NCI-H2081 treated with DMSO at 0.1 percent for 48 hours (cell line): ENCODE measurements at regions not wholly inside any gene's neighbourhood (a gene's known extent, or its start where the extent isn't known, plus 50 kb on each side); places are given as distances from the start of the nearest gene placed in this dataset.
"Not testable (repeated sequence)": the region's sequence is repeated elsewhere in the genome, so short reads cannot be mapped to it uniquely, and the experiment has no call there.

Experiments used
- DNase-seq: peaks from one replicate; lab custom pipeline; 2025; lab: John Stamatoyannopoulos, UW

DNA sequence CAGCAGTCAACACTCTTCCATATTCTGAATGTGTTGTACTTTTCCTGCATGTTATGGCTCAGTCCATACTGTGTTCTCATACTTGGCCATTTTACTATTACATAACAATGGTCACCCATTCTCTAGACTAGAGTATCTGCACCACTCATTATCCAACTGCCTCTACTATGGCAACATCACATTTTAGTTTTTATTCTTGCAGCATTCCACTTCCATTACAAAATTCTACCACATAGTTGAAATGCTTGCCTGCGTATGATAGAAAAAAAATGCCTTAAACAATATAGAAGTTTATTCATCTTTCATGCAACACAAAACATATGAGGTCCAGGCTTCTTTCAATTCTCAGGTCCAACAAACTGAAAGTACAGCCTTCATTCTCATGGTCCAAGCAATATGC, 128.0 kb downstream of the TENT5A start:
- no peak for DNase-seq

DNA sequence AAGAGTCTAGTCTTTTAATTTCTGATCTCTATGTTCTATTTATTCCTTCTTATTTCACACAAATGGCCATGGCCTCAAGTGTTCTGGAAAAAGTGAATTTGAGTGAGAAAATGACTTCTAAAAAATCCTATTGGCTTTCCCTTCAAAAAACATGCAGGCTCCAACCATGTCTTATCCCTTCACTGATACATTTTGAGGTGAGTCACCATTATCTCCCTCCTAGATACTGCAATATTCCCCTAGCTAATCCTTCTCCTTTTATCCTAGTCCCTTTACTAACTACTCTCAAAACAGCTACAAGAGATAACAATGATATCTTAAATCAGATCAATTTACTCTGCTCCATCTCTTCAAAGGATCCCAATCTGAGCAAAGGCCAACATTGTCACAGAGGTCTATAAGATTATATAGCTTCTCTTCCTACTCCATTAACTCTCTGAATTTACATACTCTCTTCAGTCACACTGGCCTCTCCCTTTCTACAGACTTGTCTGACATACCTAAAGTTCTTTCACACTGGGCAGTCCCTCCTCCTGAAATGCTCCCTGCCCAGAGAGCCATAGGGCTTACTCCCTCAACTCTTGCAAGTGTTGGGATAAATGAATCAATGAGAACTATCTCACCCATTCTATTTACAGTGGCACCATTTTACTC, 129.2 kb downstream of the TENT5A start:
- no peak for DNase-seq

DNA sequence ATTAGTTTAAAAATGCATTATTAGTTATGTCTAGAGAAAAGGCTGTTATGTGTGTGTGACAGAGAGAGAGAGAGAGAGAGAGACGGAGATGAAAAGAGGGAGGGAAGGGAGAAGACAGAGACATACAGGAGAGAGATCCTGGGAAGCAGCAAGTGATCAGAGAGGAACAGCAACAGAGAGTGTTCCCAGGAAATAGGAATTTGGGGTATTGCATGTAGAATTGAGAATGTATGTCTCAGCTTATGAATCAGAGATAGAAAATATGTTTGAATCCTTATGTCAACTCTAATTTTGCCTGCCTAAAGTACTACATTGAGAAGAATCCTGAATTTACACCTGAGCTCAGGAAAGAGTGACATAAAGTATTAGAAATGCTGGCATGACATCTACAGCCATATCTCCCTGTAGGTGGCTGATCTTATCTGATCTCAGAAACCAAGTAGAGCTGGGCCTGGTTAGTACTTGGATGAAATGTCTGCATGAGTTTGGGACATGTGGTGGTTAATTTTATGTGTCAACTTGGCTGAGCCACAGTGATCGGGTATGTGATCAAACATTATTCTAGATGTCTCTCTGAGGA, 130.6 kb downstream of the TENT5A start:
- no peak for DNase-seq

DNA sequence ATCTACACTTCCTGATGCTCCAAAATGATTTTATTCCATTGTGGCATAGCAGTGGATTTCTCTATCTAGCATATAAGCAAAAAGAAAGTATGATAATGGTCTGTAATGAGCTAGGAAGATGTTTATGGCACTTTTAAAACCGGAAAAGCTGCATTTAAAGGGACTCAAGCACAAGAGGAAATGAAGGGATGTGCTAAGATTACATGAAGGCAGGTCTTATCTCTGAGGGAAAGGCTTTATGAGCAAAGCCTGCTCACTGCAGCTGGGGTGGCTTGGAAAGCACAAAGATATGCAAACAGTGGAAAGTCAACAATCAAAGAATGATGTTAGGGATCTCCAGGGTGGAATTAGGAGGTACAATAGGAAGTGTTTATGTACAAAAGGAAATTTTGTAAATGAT, 138.2 kb downstream of the TENT5A start:
- no peak for DNase-seq

DNA sequence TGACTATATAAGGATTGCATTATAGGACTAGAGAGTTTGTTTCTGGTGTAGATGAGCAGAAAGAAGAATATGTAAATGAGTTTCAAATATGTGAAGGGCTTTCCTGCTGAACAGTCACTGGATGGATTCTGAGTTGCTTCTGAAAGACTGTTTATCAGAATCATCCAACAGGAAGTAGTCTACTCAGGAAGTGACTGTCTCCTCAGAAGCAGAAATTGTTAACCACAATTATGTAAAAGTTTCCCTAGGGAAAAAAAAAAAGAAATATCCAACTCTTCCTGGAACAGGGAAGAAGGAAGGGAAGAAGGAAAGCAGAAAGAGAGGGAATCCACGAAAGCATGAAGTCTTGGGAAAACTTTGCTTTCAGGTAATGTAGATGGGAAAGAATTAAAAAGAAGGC, 138.9 kb downstream of the TENT5A start:
- DNase-seq: no peak

DNA sequence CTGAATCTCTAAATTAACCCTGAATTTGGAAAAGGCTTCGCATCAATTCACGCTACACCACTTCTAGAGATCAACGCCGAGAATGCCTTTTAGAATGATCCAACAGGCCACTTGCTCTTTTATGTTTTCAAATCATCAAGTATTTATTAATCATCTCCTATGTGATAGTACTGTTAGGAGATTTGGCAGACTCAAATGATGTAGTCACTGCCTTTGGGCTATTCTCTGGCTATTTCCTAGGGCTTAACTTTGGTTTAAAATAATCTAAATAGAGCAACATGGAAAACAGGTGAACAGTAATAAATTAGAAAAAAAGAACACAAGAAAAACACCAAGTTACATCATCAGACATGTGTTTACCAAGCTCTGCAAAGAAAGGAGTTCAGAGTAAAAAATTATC, 140.3 kb downstream of the TENT5A start:
- DNase-seq: no peak

DNA sequence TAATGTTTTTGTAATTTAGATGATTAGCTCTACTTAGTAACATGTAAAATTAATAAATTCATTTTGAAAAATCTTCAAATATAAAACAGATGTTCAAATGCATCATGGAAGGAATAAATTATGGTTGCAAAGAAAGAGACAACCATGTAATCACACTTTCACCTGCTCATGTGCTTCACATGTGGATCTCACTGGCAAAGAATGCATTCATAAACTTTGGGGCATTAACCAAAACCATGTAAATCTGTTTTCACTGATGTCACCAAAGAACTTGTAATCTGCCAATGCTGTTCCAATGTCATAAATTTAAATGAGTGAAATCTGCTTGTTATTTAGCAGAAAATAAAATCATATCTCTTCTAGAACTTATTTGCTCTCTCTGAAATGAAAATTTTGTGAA, 142.7 kb downstream of the TENT5A start:
- DNase-seq: no peak

DNA sequence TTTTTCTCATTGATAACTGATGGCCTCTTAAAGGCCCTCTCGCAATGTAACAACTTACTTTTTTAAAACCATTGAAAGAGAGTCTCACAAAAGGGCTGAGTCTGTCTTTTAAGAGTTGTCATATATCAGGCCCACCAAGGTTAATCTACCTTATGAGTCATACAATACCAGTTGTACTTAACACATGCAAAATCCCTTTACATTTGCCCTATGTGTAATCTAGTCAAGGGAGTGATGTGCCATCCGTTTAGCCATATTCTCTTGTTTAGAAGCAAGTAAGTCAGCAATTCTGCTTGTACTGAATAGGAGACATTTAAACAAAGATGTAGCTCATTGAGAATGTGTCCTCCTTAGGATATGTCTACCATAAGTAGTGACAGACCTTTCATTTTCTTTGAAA, 143.7 kb downstream of the TENT5A start:
- DNase-seq: no peak

DNA sequence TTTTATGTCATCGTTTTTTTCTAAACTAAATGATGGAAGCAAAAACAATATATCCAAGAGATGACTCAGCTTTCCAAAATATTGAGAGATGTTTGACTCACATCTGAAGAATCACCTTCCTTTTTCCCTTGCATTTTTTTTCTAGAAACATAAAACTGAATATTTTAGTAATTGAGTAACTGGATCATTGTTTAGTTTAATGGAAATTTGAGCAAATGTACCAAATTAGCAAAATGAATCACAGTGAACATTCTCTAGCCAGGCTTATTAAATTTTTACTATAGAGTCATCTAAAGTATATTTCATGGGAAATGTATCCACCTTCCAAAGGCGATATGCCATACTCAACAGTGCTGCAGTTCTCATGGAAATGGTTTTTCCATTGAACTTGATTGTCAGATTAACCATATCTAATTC, 145.5 kb downstream of the TENT5A start:
- no peak for DNase-seq

DNA sequence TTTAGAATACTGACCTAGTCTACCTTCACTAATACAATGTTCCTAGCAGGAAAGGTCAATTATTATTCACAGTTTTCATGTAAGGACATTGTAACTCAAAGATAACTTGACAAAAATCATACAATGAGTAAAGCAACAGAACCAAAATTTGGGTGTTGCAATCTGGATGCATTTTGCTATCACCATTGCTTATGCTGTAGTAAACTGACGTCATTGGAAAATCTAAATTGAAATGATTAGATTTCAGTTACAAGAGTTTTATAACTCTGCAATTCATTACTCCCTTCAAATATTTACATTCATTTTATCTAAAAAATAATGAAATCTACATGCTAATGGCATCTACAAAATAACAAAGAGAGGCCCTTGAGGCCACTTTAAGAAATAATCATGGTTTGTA, 147.0 kb downstream of the TENT5A start:
- no peak for DNase-seq

DNA sequence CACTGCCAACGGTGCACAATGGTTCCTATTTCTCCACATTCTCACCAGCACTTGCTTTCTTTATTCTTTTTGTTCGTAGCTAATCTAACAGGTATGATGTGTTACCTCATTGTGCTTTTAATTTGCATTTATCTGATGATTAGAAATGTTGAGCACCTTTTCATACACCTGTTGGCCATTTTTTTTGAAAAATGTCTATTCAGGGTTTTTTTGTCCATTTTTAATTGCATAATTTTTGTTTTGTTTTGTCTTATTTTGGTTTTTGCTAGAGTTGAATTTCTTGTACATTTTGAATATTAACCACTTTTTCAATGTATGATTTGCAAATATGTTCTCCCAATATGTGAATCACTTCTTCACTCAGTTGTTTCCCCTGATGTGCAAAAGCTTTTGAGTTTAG, 150.6 kb downstream of the TENT5A start:
- DNase-seq: no peak

DNA sequence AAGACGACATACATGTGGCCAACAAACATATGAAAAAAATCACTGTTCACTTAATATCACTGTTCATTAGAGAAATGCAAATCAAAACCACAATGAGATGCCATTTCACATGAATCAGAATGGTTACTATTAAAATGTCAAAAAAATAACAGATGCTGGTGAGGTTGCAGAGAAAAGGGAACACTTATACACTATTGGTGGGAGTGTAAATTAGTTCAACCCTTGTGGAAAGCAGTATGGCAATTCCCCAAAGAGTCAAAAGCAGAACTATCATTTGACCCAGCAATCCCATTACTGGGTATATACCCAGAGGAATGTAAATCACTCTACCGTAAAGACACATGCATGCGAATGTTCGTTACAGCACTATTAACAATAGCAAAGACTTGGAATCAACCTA, 152.0 kb downstream of the TENT5A start:
- DNase-seq: not testable (repeated sequence)

DNA sequence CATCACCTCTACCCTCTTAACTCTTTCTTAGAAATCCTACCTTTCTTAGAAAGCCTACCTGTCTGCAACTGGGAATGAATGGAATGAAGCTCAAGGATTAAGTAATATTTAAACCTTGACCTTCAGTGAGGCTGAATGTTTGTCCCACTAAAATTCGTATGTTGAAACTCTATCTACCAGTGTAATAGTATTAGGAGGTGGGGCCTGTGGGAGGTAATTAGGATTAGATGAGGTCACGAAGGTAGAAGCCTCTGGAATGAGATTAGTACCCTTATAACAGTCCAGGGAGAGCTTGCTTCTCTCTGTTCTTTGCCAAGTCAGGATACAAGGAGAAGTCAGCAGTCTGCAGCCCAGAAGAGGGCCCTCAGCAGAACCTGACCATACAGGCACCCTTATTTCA, 158.0 kb downstream of the TENT5A start:
- DNase-seq: no peak

DNA sequence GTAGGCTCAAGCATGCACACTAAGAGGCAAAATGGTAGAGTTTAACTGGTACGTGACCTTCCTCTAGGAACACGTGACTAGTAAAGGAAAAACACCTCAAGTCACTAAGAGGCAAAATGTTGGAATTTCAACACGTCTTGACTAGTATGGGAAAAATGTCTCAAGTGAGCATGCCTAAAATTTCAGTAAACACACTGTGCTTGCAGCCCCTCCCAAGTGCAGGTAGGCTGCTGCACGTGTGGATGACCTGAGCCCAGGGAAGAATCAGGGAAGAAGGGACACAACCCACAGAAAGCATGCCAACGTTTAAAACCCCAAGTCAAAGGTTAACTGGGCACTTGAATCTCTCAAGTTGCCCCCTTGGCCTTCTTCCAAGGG, 162.2 kb downstream of the TENT5A start:
- DNase-seq: no peak

DNA sequence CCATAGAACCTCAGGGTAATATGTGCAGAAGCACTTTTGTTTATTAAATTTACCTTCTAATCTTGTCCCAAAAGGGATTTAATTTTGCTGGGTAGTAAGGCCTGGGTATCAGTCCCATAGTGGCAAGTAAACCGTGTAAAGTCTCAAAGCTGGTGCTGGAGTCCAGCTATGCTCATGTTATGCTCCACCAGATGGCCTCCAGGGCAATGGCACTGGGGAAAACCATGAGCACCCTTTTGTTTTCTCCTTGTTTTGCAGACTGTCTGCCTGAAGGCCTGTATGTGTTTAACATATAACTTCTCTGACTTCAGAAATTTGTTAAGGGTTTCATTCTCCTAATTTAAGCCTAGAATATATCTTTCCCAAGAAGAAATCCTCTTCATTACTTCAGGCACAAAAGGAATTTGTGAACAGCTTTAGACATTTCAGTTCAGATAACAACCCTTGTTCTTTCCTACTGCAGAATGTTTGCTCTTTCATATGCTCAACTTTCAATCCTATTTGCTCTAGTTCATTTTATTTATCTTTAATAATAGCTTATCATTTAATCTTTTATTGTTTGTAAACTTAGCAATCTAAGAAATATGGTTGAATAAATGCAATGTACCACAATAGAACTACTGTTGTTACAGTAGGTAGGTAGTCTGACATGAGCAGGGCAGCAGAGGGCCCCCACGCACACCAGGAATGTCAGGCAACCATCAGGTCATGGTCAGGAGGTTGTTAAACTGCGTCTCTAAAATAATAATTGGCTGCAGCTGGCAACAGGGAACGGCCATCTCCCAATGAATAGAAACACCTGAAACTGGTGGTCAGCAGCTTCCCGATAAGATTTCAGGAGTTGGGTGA, 162.8 kb downstream of the TENT5A start:
- DNase-seq: no peak

DNA sequence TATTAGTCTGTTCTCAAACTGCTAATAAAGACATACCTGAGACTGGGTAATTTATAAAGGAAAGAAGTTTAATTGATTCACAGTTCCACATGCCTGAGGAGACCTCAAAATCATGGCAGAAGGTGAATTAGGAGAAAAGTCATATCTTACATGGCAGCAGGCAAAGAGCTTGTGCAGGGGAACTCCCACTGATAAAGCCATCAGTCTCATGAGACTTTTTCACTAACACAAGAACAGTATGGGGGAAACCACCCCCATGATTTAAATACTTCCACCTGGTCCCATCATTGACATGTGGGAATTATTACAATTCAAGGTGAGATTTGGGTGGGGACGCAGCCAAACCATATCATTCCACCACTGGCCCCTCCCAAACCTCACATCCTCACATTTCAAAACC, 166.8 kb downstream of the TENT5A start:
- DNase-seq: not testable (repeated sequence)

DNA sequence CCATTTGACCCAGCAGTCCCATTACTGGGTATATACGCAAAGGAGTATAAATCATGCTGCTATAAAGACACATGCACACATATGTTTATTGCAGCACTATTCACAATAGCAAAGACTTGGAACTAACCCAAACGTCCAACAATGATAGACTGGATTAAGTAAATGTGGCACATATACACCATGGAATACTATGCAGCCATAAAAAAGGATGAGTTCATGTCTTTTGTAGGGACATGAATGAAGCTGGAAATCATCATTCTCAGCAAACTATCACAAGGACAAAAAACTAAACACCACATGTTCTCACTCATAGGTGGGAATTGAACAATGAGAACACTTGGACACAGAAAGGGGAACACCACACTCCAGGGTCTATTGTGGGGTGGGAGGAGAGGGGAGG, 168.3 kb downstream of the TENT5A start:
- DNase-seq: not testable (repeated sequence)

DNA sequence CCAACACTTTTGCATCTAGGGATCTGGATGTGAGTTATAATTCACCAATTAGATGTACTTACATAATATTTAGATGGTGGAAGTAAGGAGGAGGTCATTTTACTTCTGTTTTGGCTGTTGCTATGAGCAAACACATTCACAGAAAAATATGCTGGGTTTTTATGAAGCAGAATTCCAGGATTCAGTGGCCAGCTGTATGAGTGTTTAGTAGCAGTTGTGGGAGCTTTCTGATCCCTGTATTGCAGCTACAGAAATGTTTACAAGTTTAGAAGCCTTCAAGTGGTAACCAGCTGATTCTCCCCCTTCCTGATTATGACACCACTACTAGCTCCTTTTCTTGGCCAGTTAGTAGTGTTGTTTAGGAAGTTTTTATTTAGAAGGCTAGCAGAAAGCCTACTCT, 177.0 kb downstream of the TENT5A start:
- no peak for DNase-seq

DNA sequence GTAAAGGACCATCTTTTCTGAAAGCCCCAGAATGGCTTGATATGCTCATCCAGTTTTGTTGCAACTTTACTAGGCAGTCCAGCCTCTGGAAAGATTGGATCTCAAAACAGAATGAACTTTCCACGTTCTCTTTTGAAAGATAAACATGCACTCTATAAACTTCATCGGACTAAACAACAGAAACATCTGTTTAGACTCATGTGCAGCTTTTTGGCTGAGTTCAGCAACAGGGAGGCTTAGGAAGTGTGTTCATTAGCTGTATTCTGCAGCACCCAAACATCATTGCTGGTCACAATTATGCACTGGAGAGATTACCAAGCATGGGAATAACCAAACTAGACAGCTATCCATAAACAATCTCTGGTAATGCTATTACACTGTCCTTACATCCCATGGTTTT, 180.5 kb downstream of the TENT5A start:
- no peak for DNase-seq

DNA sequence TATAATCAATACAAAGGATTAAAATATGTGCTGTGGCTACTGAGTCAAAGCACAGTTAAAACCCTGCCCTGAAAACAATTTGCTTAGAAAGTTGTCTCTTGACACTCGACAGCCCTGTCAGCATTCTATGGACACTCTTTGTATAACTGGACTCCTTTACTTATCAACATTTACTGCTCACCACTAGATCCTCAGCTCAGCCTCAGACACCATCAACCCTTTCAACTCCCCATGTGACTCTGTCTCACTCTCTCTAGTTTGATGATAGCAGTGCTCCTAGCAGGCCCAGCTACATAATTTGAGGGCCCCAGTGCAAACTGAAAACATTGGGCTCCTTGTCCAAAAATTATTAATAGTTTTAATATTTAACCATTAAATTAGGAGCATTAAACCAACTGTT, 181.8 kb downstream of the TENT5A start:
- DNase-seq: no peak

DNA sequence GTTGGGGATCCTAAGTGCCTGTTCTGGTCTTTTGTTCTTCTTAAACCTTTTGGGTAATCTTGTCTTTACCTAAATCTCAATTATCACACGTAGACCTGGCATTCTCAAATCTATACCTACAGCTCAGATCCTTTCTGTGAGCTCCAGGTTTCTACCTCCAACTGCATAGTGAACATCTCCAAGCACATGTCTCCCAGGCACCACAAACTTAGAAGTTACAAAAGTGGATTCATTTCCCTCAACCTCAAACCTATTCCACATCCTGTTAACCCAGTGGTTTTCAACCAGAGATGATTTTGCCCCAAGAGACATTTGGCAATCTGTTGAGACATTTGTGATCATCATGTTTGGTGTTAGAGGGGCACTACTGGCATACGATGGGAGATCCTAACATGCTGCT, 183.5 kb downstream of the TENT5A start:
- no peak for DNase-seq

DNA sequence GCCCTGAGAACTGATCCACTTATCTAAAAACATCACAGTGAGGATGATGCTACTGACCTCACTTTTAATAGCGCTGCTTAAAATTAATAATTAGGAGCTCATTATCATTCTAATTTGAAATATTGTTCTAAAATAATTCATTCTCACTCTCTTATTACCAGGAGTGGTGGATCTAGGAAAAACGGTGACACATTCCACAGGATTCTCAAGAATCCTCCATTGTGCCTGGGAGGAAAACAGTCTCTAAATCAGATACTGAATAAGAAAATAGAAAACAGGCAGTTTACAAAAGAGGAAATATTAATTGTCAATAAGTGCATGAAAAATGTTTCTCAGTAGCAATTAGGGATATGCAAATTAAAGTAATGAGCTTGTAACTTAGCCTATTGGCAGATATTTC, 187.4 kb downstream of the TENT5A start:
- no peak for DNase-seq

DNA sequence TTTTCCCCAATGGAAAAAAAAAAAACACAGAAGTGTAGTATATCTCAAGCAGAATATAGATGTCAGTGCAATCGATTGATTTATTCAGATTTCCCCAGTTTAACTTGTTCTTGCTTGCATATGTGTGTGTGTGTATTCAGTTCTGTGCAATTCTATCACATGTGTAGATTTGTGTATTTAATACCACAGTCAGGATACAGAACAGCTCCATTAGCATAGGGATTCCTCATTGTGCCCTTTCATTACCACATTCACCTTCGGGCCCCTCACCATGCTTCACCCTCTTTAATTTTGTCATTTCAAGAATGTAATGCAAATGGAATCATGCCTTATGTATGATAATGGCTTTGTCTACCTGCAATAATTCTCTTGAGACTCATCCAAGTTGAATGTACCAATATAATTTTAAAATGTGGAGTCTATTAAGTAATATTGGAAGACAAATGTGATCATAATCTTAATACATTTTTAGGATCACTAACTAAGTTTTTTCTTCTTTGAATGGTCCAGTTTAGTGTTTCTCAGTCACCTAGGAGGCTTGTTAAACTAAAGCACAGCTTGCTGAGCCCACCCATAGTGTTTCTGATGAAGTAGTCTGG, 187.9 kb downstream of the TENT5A start:
- no peak for DNase-seq
